ENCODE measurements at regions not wholly inside any gene's neighbourhood (a gene's known extent, or its start where the extent isn't known, plus 50 kb on each side); places are given as distances from the start of the nearest gene placed in this dataset.

- DNase-seq (ENCODE audit: low spot score), result no peak
Observed at GRCh38 chr20:18971121-18971520, 157.5 kb downstream of the SCP2D1 start.

- no peak for DNase-seq (ENCODE audit: low spot score)
Observed at GRCh38 chr20:18971574-18971973, 158.0 kb downstream of the SCP2D1 start.

DNA sequence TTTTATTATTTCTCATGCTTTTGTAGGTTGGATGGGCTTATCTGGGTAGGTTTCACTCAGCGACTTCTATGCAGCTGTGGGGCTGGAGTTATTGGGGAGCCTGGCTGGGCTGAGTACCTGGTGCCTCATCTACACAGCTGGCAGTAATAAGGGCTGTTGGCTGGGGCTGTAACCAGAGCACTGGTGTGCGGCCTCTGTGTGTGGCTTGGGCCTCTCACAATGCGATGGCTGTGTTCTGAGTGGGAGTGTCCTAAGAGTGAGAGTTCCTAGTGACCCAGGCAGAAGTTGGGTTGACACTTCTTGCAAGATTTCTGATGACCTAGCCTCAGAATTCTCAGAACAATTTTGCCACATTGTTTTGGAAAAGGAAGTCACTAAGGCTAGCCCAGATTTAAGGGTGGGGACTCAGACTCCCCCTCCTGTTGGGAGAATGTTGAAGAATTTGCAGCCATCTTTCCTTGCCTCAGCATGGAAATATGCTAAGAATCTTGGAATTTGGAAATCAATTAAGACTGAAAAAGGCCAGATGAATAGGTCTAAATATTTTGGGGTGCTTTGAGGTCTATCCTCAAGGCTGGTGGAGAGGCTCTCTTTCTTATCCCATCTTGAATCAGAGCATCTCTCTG lies 158.8 kb downstream of the SCP2D1 start:
- DNase-seq (ENCODE audit: low spot score), result no peak

DNA sequence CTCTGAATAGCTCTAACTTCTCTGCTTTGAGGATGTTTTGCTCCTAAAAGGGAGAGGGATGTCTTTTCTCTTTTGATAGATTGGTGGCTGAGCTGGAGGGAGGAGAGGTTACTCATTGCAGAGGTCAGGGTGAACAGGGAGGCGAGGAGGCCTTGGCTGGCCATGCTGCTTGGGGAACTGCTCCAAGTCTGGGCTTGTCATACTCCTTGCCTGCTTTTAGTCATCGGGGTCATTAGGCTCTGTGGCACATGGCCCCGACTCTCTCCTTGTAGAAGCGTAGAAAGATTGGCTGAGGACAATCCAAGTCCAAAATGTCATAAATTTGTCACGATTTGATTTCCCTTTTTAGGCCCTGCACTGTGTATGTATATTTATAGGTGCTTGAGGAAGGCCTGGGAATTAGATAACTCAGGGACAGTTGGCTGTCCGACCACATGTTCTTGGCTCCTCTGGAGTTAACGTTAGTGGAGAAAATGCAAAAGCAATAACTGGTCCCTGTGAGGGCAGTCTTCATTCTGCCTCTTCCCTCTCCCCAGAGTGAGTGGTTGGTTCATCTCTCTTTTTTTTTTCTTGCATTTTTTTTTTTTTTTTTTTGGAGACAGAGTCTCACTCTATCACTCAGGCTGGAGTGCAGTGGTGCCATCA lies 160.1 kb downstream of the SCP2D1 start:
- DNase-seq (ENCODE audit: low spot score), result no peak

DNA sequence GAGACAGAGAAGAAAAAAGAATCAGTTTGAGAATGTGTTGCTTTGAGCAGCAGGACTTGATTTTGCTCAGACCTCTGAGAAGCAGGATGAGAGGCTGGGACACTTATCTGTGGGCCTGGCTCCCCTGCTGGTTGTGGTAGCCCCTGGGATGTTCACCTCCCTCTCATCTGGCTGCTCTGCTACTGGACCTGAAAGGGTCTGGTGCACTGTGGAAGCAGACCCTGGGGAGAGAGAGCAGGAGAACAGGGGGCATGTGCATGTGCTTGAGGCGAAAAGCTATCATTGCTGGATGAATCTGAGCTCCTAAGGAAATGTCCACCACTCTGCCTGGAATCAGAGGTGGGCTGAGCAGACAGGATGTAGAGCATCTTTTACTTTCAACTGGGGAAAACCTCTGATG lies 161.1 kb downstream of the SCP2D1 start:
- no peak for DNase-seq (ENCODE audit: low spot score)

- DNase-seq (ENCODE audit: low spot score), result no peak
Observed at GRCh38 chr20:18977441-18977840, 163.9 kb downstream of the SCP2D1 start.

DNA sequence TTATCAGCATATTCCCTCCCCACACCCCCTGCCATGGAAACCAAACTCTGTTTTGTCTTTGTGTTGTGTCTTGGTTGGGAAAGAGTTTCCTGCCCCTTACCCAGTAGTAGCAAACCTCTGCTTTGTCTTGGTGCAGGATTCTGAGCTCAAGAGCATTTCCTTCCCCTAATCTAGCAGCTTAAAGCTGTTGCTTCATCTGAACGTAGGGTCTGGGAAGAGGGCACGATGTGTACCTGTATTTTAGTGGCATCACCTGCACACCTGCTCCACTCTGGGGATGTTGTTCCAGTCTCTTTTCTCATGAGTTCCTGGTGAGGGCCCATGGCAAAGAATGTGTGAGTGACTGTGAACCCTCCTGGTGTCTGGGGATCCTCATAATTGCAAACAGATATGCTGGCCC lies 164.7 kb downstream of the SCP2D1 start:
- no peak for DNase-seq (ENCODE audit: low spot score)

GRCh38 chr20:18979132-18979531 lies 165.5 kb downstream of the SCP2D1 start:
- DNase-seq (ENCODE audit: low spot score), result no peak

DNA sequence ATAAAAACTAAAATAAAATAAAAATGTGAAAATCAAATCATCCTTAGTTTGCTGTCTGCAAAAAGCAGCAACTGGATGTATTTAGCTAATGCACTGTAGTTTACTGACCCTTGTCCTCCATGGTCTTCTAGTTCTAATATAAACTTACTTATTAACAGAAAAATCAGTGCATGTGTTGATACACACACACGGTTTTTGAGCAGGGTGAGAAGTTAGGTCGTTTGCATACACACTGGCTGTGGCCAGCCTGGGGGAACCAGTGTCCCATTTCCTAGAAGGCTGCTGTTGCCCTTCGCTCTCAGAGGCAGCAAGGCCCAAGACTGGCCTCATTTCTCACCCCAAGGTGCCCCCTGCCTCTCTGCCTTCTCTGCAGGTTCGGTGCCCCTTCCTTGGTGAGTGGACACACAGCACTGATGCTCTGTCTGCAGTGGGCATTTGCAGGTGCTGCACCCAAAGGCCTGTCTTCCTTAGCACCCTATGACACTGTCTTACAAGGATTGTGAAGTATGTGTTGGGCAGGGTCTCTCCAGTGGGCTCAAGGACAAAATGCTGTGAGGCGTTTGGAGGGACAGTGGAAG lies 168.5 kb downstream of the SCP2D1 start:
- no peak for DNase-seq (ENCODE audit: low spot score)

DNA sequence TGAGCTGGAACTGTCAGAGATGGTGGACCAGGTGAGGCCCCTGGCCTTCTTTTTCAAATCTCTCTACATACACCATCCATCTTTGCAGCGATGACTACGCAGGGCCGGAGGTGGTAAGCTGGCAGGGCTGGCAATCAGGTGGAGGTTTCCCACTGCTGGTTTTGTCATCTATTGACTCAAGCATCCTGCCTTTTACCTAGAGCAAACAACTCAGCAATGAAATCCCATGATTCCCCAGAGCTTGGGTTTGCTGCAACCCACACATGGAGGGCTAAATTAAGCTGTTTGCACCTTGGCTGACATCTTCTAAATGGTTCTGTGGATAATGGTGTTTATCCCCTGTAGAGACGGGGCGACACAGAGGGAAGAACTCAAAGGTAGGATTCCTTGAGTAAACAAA lies 170.2 kb downstream of the SCP2D1 start:
- no peak for DNase-seq (ENCODE audit: low spot score)

- DNase-seq (ENCODE audit: low spot score), result no peak
Observed at GRCh38 chr20:18984238-18985200, 170.9 kb downstream of the SCP2D1 start.

DNA sequence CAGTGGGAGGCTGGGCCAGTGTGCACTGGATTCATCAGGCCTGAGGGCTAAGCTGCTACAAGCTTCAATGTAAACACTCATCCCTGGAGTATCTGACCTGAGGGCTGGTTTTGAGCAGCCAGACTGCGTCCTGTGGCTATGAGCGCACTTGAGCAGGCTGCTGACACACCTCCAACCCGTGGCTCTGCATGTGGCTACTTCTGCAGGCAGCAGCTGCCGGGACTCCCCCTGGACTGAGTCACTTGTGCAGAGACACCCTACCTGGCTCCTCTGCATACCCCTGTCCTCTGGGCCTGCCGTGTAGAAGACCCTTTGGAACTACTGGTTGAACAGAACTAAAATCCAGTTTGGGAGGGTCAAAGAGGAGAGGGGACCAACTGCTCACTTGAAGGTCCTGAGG lies 172.0 kb downstream of the SCP2D1 start:
- no peak for DNase-seq (ENCODE audit: low spot score)

DNA sequence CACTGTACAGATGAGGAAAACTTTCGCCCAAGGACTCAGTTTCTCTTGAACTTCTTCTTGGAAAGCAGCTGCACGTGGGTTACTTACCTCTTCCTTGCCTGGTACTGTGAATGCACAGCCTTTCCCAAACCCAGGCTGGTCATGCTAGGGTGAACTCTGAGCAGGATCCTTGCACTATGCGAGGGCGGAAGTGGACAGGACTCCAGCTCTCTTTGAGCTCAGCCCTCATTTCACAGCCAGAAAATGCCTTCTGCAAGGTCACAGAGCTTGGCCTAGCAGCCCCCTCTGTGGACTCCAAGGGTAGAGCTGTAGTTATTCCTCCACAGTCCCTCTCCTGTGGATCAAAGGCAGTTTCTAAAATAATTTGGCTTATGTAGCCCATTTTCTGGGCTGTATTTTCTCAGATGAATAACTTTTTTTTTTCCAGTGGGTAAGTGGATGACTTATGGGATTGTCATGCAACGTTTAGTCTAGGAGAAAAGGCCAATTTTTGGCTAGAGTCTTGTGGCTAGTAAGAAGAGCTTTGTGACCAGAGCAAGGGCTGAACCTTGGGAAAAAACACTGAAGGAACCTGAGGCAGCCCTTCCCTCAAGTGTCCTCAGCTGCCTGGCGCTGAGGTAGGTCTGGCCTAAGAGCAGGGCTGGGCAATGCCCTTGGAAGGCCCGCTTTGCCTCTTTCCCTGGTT lies 172.7 kb downstream of the SCP2D1 start:
- no peak for DNase-seq (ENCODE audit: low spot score)

GRCh38 chr20:18986895-18987580 lies 173.5 kb downstream of the SCP2D1 start:
- DNase-seq (ENCODE audit: low spot score), result no peak

GRCh38 chr20:18987781-18988360 lies 174.3 kb downstream of the SCP2D1 start:
- DNase-seq (ENCODE audit: low spot score), result no peak

GRCh38 chr20:18988701-18989100 lies 175.1 kb downstream of the SCP2D1 start:
- DNase-seq (ENCODE audit: low spot score), result no peak

DNA sequence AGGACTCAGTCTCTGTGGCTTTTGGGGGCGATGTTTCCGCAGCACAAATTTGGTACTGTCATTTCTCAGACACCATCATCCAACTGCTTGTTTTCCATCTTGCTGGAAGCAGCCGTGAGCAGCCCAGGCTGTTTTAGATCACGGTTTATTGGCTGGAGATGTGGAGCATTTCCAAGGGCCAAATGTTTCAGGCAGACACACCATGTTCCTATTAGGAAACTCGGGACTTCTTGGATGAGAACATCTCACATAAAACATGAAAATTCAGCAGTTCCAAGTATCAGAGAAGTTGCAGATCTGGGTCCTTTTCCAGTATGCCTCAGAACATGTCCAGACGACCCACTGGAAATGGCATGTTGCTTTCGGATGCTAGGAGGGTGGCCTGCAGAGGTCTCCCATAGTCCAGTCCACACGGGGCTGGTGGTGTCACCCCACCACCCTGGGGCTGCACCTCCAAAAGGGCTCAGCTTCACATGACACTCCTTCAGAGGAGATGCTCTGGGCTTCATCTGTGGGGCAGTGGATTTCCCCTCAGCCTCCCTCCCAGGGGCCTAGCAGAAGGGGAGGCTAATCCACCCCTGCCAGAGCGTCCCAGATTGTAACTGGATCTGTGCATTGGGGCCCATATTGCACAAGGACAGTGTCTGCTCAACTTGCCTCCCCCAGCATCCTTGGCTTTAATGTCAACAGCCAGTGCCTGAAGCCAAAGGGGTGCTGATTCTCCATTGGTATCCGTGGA lies 176.3 kb downstream of the SCP2D1 start:
- DNase-seq (ENCODE audit: low spot score), result no peak

- DNase-seq (ENCODE audit: low spot score), result no peak
Observed at GRCh38 chr20:18991012-18991411, 177.4 kb downstream of the SCP2D1 start.

- DNase-seq (ENCODE audit: low spot score), result no peak
Observed at GRCh38 chr20:18992418-18992817, 178.8 kb downstream of the SCP2D1 start.

- DNase-seq (ENCODE audit: low spot score), result no peak
Observed at GRCh38 chr20:18995455-18995854, 181.9 kb downstream of the SCP2D1 start.

All from AG08395 (cell line).